CD14-positive monocyte (primary cell): ENCODE measurements at regions not wholly inside any gene's neighbourhood (a gene's known extent, or its start where the extent isn't known, plus 50 kb on each side); places are given as distances from the start of the nearest gene placed in this dataset.

Experiments used
- DNase-seq, 3 donors: peaks; one replicate each; pipeline ENCODE4 v3.0.0-alpha.2; 2011 to 2022
- H2AFZ ChIP-seq: 2 replicates; pipeline ENCODE4 v1.6.0; 2012; ENCODE audit warnings: mild to moderate bottlenecking, low read depth, low read length, inconsistent platforms; ENCODE audit not compliant: insufficient read depth, poor library complexity, severe bottlenecking
- H3K27ac ChIP-seq, 2 donors: 1 replicate in 1 of 2; 2 replicates in 1 of 2; pipeline ENCODE4 v1.5.1; 2012 to 2013; ENCODE audit warnings: low read length in 2 of 2, control low read depth in 1 of 2, inconsistent platforms in 1 of 2, low read depth in 1 of 2, mild to moderate bottlenecking in 1 of 2
- H3K27me3 ChIP-seq, 2 donors: one replicate each; pipeline versions ENCODE4 v1.6.0 to v1.6.1; 2011 to 2013; ENCODE audit warnings: low read length in 2 of 2; ENCODE audit not compliant: control insufficient read depth in 2 of 2, insufficient read depth in 2 of 2
- H3K36me3 ChIP-seq, 2 donors: replicated peaks in 1 of 2; 1 replicate in 1 of 2; 2 replicates in 1 of 2; pipeline versions ENCODE4 v1.5.1 to v1.6.1; 2012 to 2013; ENCODE audit warnings: low read length in 2 of 2, control low read depth in 1 of 2, inconsistent platforms in 1 of 2, mild to moderate bottlenecking in 1 of 2; ENCODE audit not compliant: insufficient read depth in 2 of 2, control insufficient read depth in 1 of 2
- H3K4me1 ChIP-seq, 2 donors: 1 replicate in 1 of 2; 2 replicates in 1 of 2; pipeline versions ENCODE4 v1.5.1 to v1.6.1; 2012 to 2013; ENCODE audit warnings: low read length in 2 of 2, control low read depth in 1 of 2, inconsistent platforms in 1 of 2, mild to moderate bottlenecking in 1 of 2, moderate library complexity in 1 of 2; ENCODE audit not compliant: insufficient read depth in 2 of 2, control insufficient read depth in 1 of 2
- H3K4me2 ChIP-seq: replicated peaks from 2 replicates; pipeline ENCODE3; 2012; ENCODE audit warnings: low read length, moderate library complexity, mild to moderate bottlenecking; ENCODE audit not compliant: poor library complexity, severe bottlenecking; ENCODE audit errors: extremely low read depth
- H3K4me3 ChIP-seq, 3 experiments: fragments of 200-600 bp in 1 of 3; sonication (generic) in 1 of 3; replicated peaks in 1 of 3; 1 replicate in 2 of 3; 2 replicates in 1 of 3; pipeline ENCODE4 v1.5.1; 2011 to 2013; ENCODE audit warnings: low read length in 3 of 3, mild to moderate bottlenecking in 3 of 3, control low read depth in 2 of 3, low read depth in 2 of 3, inconsistent platforms in 1 of 3, moderate library complexity in 1 of 3
- H3K79me2 ChIP-seq: 2 replicates; pipeline ENCODE4 v1.6.0; 2012; ENCODE audit warnings: mild to moderate bottlenecking, control low read depth, inconsistent platforms, low read length, moderate library complexity; ENCODE audit not compliant: insufficient read depth
- H3K9ac ChIP-seq: 2 replicates; pipeline ENCODE4 v1.6.0; 2017; ENCODE audit warnings: low read length, mild to moderate bottlenecking; ENCODE audit not compliant: insufficient read depth, poor library complexity, severe bottlenecking
- H3K9me3 ChIP-seq, 2 donors: replicated peaks in 1 of 2; 1 replicate in 1 of 2; 2 replicates in 1 of 2; pipeline versions ENCODE4 v1.5.1 to v1.6.1; 2012 to 2013; ENCODE audit warnings: low read length in 2 of 2, control low read depth in 1 of 2; ENCODE audit not compliant: control insufficient read depth in 1 of 2, insufficient read depth in 1 of 2
- H4K20me1 ChIP-seq: 2 replicates; pipeline ENCODE4 v1.6.0; 2012; ENCODE audit warnings: mild to moderate bottlenecking, low read length, control low read depth, moderate library complexity; ENCODE audit not compliant: insufficient read depth
- H3K27ac Mint-ChIP-seq, 7 donors: one replicate each; pipeline ENCODE4 v1.8.0; 2020; ENCODE audit warnings: mild to moderate bottlenecking in 7 of 7, mixed read lengths in 7 of 7, moderate library complexity in 6 of 7, inconsistent platforms in 2 of 7
- H3K27me3 Mint-ChIP-seq, 3 donors: one replicate each; pipeline ENCODE4 v1.8.0; 2021 to 2022; ENCODE audit warnings: low read depth in 3 of 3, mild to moderate bottlenecking in 3 of 3, mixed read lengths in 3 of 3, moderate library complexity in 3 of 3, inconsistent platforms in 1 of 3
- H3K36me3 Mint-ChIP-seq, 2 donors: one replicate each; pipeline ENCODE4 v1.8.0; 2020; ENCODE audit warnings: mixed read lengths in 2 of 2, inconsistent platforms in 1 of 2, mild to moderate bottlenecking in 1 of 2
- H3K4me1 Mint-ChIP-seq: one replicate; pipeline ENCODE4 v1.8.0; 2020; ENCODE audit warnings: mild to moderate bottlenecking, mixed read lengths
- H3K4me3 Mint-ChIP-seq, 2 donors: one replicate each; pipeline ENCODE4 v1.8.0; 2020; ENCODE audit warnings: mild to moderate bottlenecking in 2 of 2, mixed read lengths in 2 of 2, moderate library complexity in 1 of 2
- H3K9me3 Mint-ChIP-seq, 7 donors: one replicate each; pipeline ENCODE4 v1.8.0; 2020 to 2022; ENCODE audit warnings: mixed read lengths in 7 of 7, mild to moderate bottlenecking in 6 of 7, moderate library complexity in 6 of 7, inconsistent platforms in 2 of 7
- WGBS: methylation state at CpG from one replicate; pipeline ENCODE4 v1.1.5; 2013; ENCODE audit warnings: missing lambda C conversion rate; ENCODE audit not compliant: insufficient coverage; 5-methylcytosine and 5-hydroxymethylcytosine counted together
- intact Hi-C, 2 donors: fragments of 100-400 bp; cut with micrococcal nuclease; formaldehyde crosslinking; loops; one replicate each; pipeline versions ENCODE4 v1.15.0 to v1.15.1; 2023
- TF ChIP-seq, protein P1 (sequence below): fragments of 200-600 bp; IDR thresholded peaks from one replicate; pipeline ENCODE4 v1.8.0; 2022; ENCODE audit warnings: antibody characterized with exemption, mild to moderate bottlenecking

GRCh38 chr14:76287063-76287462, 88.9 kb upstream of the ESRRB start:
- Mint-ChIP-seq H3K27me3 (peaks cover 4 to 10% (median 9%) of the 10 kb centered on the region in 3 donors), H3K4me3 (no peak overlapping the region), H3K27ac (no peak overlapping the region), H3K36me3 (no peaks in the 10 kb centered on the region), H3K9me3 (peaks cover 0 to 4% (median 0%) of the 10 kb centered on the region in 7 donors), H3K4me1 (no peaks in the 10 kb centered on the region)
- Histone ChIP-seq H3K4me3 (no peak overlapping the region), H3K36me3 (no peaks in the 10 kb centered on the region), H4K20me1 (no peaks in the 10 kb centered on the region), H3K9ac (no peak overlapping the region), H3K79me2 (no peaks in the 10 kb centered on the region), H3K4me1 (no peaks in the 10 kb centered on the region), H2AFZ (no peak overlapping the region), H3K9me3 (no peaks in the 10 kb centered on the region), H3K27me3 (peaks cover 2 to 6% of the 10 kb centered on the region in 2 donors), H3K27ac (no peak overlapping the region), H3K4me2 (no peak overlapping the region)
- intact Hi-C loops, result no loop called here
- TF ChIP-seq, protein P1, sequence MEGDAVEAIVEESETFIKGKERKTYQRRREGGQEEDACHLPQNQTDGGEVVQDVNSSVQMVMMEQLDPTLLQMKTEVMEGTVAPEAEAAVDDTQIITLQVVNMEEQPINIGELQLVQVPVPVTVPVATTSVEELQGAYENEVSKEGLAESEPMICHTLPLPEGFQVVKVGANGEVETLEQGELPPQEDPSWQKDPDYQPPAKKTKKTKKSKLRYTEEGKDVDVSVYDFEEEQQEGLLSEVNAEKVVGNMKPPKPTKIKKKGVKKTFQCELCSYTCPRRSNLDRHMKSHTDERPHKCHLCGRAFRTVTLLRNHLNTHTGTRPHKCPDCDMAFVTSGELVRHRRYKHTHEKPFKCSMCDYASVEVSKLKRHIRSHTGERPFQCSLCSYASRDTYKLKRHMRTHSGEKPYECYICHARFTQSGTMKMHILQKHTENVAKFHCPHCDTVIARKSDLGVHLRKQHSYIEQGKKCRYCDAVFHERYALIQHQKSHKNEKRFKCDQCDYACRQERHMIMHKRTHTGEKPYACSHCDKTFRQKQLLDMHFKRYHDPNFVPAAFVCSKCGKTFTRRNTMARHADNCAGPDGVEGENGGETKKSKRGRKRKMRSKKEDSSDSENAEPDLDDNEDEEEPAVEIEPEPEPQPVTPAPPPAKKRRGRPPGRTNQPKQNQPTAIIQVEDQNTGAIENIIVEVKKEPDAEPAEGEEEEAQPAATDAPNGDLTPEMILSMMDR, result no peak
- no peak for DNase-seq
- no CpG with 5 or more reads among the region's 1 CpG for WGBS

DNA sequence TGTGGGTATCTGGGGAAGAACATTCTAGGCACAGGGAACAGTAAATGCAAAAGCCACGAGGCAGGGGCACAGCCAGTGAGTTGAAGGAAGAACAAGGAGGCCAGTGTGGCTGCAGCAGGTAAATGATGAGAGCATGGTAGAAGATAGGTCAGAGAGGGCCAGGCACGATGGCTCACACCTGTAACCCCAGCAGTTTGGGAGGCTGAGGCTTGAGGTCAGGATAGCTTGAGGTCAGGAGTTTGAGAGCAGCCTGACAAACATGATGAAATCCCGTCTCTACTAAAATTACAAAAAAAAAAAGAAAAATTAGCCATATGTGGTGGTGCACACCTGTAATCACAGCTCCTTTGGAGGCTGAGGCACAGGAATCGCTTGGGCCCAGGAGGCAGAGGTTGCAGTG, 86.7 kb upstream of the ESRRB start:
- Mint-ChIP-seq H3K36me3 (no peaks in the 10 kb centered on the region), H3K27ac (no peak overlapping the region), H3K4me3 (no peak overlapping the region), H3K9me3 (no peaks in the 10 kb centered on the region), H3K4me1 (no peaks in the 10 kb centered on the region), H3K27me3 (peaks cover 6 to 11% (median 10%) of the 10 kb centered on the region in 3 donors)
- whole genome bisulfite sequencing, result 88% methylated on average over 2 of the region's 4 CpGs
- TF ChIP-seq, protein P1, result no peak
- no peak for DNase-seq
- intact Hi-C loops, result no loop called here
- Histone ChIP-seq H2AFZ (no peak overlapping the region), H3K27me3 (peaks cover 2 to 3% of the 10 kb centered on the region in 2 donors), H4K20me1 (no peaks in the 10 kb centered on the region), H3K4me2 (no peak overlapping the region), H3K36me3 (no peaks in the 10 kb centered on the region), H3K9ac (no peak overlapping the region), H3K79me2 (no peaks in the 10 kb centered on the region), H3K4me1 (no peaks in the 10 kb centered on the region), H3K9me3 (no peaks in the 10 kb centered on the region), H3K4me3 (no peak overlapping the region), H3K27ac (no peak overlapping the region)
